Testis (tissue), 2 donors: ENCODE measurements at regions not wholly inside any gene's neighbourhood (a gene's known extent, or its start where the extent isn't known, plus 50 kb on each side); places are given as distances from the start of the nearest gene placed in this dataset.

Experiments used
- DNase-seq: peaks from one replicate; pipeline ENCODE4 v3.0.0-alpha.2; 2019
- H3K27ac ChIP-seq, 2 donors: fragments of 200-600 bp; sonication (generic); one replicate each; pipeline ENCODE4 v1.5.1; 2019
- H3K27me3 ChIP-seq: fragments of 200-600 bp; sonication (generic); one replicate; pipeline ENCODE4 v1.5.1; 2019
- H3K36me3 ChIP-seq: fragments of 200-600 bp; sonication (generic); one replicate; pipeline ENCODE4 v1.5.1; 2017; ENCODE audit warnings: low read depth; ENCODE audit errors: missing control alignments
- H3K4me1 ChIP-seq: fragments of 200-600 bp; sonication (generic); one replicate; pipeline ENCODE4 v1.5.1; 2019
- H3K4me3 ChIP-seq, 2 donors: fragments of 200-600 bp; sonication (generic); one replicate each; pipeline ENCODE4 v1.5.1; 2017 to 2019
- H3K9me3 ChIP-seq: fragments of 200-600 bp; sonication (generic); one replicate; pipeline ENCODE4 v1.5.1; 2017
- CTCF ChIP-seq, 3 experiments: fragments of 450-650 bp in 2 of 3; fragments of 200-600 bp in 1 of 3; sonication (generic) in 1 of 3; IDR thresholded peaks; one replicate each; pipeline ENCODE4 v1.5.1; 2016 to 2019; ENCODE audit warnings: antibody characterized with exemption in 3 of 3, mild to moderate bottlenecking in 2 of 3, moderate library complexity in 1 of 3
- POLR2A ChIP-seq: fragments of 450-650 bp; IDR thresholded peaks from one replicate; pipeline ENCODE4 v1.6.1; 2017; ENCODE audit warnings: antibody characterized with exemption, mild to moderate bottlenecking, moderate library complexity
- WGBS, 2 donors: methylation state at CpG; one replicate each; pipeline ENCODE4 v1.1.5; 2018; 5-methylcytosine and 5-hydroxymethylcytosine counted together
- intact Hi-C: fragments of 100-400 bp; cut with DNase I; formaldehyde crosslinking; loops from one replicate; pipeline ENCODE4 v1.15.1; 2023; ENCODE audit warnings: low total_unique reads

- H3K36me3 ChIP-seq, result no peaks in the 10 kb centered on the region
- intact Hi-C loops, result no loop called here
- no peak overlapping the region for H3K27ac ChIP-seq
- WGBS, 2 donors, result 43 to 49% methylated on average over 2 of the region's 2 CpGs
- TF ChIP-seq CTCF (IDR thresholded peaks at IDR 0.05), result no peak
- no peak for TF ChIP-seq POLR2A
- H3K9me3 ChIP-seq, result no peaks in the 10 kb centered on the region
- DNase-seq, result no peak
- no peaks in the 10 kb centered on the region for H3K4me1 ChIP-seq
- H3K27me3 ChIP-seq, result no peaks in the 10 kb centered on the region
- no peak overlapping the region for H3K4me3 ChIP-seq
These were observed 728.9 kb downstream of the BCL11B start for GRCh38 chr14:98543074-98543473.

GRCh38 chr14:98544174-98544573 lies 727.8 kb downstream of the BCL11B start:
- Histone ChIP-seq H3K36me3 (no peaks in the 10 kb centered on the region), H3K27ac (no peak overlapping the region), H3K4me3 (no peak overlapping the region), H3K4me1 (no peaks in the 10 kb centered on the region), H3K9me3 (no peaks in the 10 kb centered on the region), H3K27me3 (no peaks in the 10 kb centered on the region)
- intact Hi-C loops, result no loop called here
- no peak for DNase-seq
- no peak for TF ChIP-seq CTCF (IDR thresholded peaks at IDR 0.05)
- no peak for TF ChIP-seq POLR2A
- 62 to 65% methylated on average over 4 of the region's 4 CpGs for WGBS, 2 donors

GRCh38 chr14:98545181-98545580 lies 726.8 kb downstream of the BCL11B start:
- no peak for DNase-seq
- Histone ChIP-seq H3K27me3 (no peaks in the 10 kb centered on the region), H3K27ac (no peak overlapping the region), H3K36me3 (no peaks in the 10 kb centered on the region), H3K9me3 (no peaks in the 10 kb centered on the region), H3K4me3 (no peak overlapping the region), H3K4me1 (no peaks in the 10 kb centered on the region)
- TF ChIP-seq CTCF (IDR thresholded peaks at IDR 0.05), result no peak
- no peak for TF ChIP-seq POLR2A
- intact Hi-C loops, result no loop called here

GRCh38 chr14:98548071-98548686 lies 723.8 kb downstream of the BCL11B start:
- Histone ChIP-seq H3K4me1 (no peaks in the 10 kb centered on the region), H3K36me3 (no peaks in the 10 kb centered on the region), H3K27me3 (no peaks in the 10 kb centered on the region), H3K9me3 (no peaks in the 10 kb centered on the region), H3K27ac (no peak overlapping the region), H3K4me3 (no peak overlapping the region)
- no peak for TF ChIP-seq CTCF (IDR thresholded peaks at IDR 0.05)
- TF ChIP-seq POLR2A, result no peak
- intact Hi-C loops, result no loop called here
- WGBS, 2 donors, result 59 to 72% methylated on average over 6 of the region's 6 CpGs
- DNase-seq, result no peak

GRCh38 chr14:98551028-98551427 lies 721.0 kb downstream of the BCL11B start:
- Histone ChIP-seq H3K36me3 (no peaks in the 10 kb centered on the region), H3K27ac (no peak overlapping the region), H3K9me3 (no peaks in the 10 kb centered on the region), H3K4me1 (no peaks in the 10 kb centered on the region), H3K4me3 (no peak overlapping the region), H3K27me3 (no peaks in the 10 kb centered on the region)
- TF ChIP-seq POLR2A (no peak), CTCF (IDR thresholded peaks at IDR 0.05) (no peak)
- WGBS, 2 donors, result 81 to 86% methylated on average over 5 of the region's 5 CpGs
- no peak for DNase-seq
- intact Hi-C loops, result no loop called here
